Activated CD4-positive, alpha-beta T cell treated with anti-CD3 and anti-CD28 coated beads for 48 hours (primary cell): ENCODE measurements at regions not wholly inside any gene's neighbourhood (a gene's known extent, or its start where the extent isn't known, plus 50 kb on each side); places are given as distances from the start of the nearest gene placed in this dataset.
"Not testable (repeated sequence)": the region's sequence is repeated elsewhere in the genome, so short reads cannot be mapped to it uniquely, and the experiment has no call there.

Source experiments
- DNase-seq: peaks from one replicate; pipeline ENCODE4 v3.0.0-alpha.2; 2020

- no peak for DNase-seq
These were observed 102.1 kb downstream of the SHCBP1 start for GRCh38 chr16:46519063-46519462.

- DNase-seq, result no peak
These were observed 124.5 kb downstream of the SHCBP1 start for GRCh38 chr16:46496701-46497100.

- DNase-seq, result no peak
These were observed 138.3 kb downstream of the SHCBP1 start for GRCh38 chr16:46482895-46483294.

- DNase-seq, result no peak
These were observed 154.9 kb downstream of the SHCBP1 start for GRCh38 chr16:46466239-46466638.

GRCh38 chr16:46454801-46455200 is 166.4 kb downstream of the SHCBP1 start:
- DNase-seq, result not testable (repeated sequence)

- DNase-seq, result no peak
These were observed 192.8 kb downstream of the SHCBP1 start for GRCh38 chr16:46428108-46429061.

GRCh38 chr16:46427340-46428107 is 193.7 kb downstream of the SHCBP1 start:
- no peak for DNase-seq

- no peak for DNase-seq
These were observed 194.8 kb downstream of the SHCBP1 start for GRCh38 chr16:46426336-46426735.

- no peak for DNase-seq
These were observed 217.2 kb downstream of the SHCBP1 start for GRCh38 chr16:46404028-46404427.

GRCh38 chr16:46398559-46398958 is 222.6 kb downstream of the SHCBP1 start:
- DNase-seq, result not testable (repeated sequence)

GRCh38 chr16:46396883-46397270 is 224.3 kb downstream of the SHCBP1 start:
- not testable (repeated sequence) for DNase-seq

- not testable (repeated sequence) for DNase-seq
These were observed 224.9 kb downstream of the SHCBP1 start for GRCh38 chr16:46396131-46396882.

GRCh38 chr16:46395391-46395921 is 225.7 kb downstream of the SHCBP1 start:
- not testable (repeated sequence) for DNase-seq

GRCh38 chr16:46394963-46395362 is 226.2 kb downstream of the SHCBP1 start:
- not testable (repeated sequence) for DNase-seq

GRCh38 chr16:46394149-46394548 is 227.0 kb downstream of the SHCBP1 start:
- DNase-seq, result not testable (repeated sequence)

- not testable (repeated sequence) for DNase-seq
These were observed 228.1 kb downstream of the SHCBP1 start for GRCh38 chr16:46392930-46393722.

GRCh38 chr16:46390660-46391462 is 230.3 kb downstream of the SHCBP1 start:
- DNase-seq, result not testable (repeated sequence)

GRCh38 chr16:46389561-46390041 is 231.6 kb downstream of the SHCBP1 start:
- peak; percentile 49 for DNase-seq

- not testable (repeated sequence) for DNase-seq
These were observed 232.2 kb downstream of the SHCBP1 start for GRCh38 chr16:46388939-46389491.

- not testable (repeated sequence) for DNase-seq
These were observed 232.8 kb downstream of the SHCBP1 start for GRCh38 chr16:46388354-46388753.
